WTC11 (cell line): ENCODE measurements at regions not wholly inside any gene's neighbourhood (a gene's known extent, or its start where the extent isn't known, plus 50 kb on each side); places are given as distances from the start of the nearest gene placed in this dataset.

ENCODE experiments used
- ATAC-seq: fragments of 200-7000 bp; cut with Tn5 transposase; 2 replicates; pipeline ENCODE4 v1.10.0; 2021; ENCODE audit warnings: mild to moderate bottlenecking, moderate library complexity
- CTCF ChIA-PET: fragments of 300-600 bp; sonication (Branson Sonifier 250); formaldehyde crosslinking; loops from one replicate; lab custom pipeline; 2021; ENCODE audit warnings: antibody characterized with exemption; lab: Charles Lee
- POLR2A ChIA-PET: fragments of 350-600 bp; sonication (Branson Sonifier 250); formaldehyde crosslinking; loops from one replicate; lab custom pipeline; 2021; ENCODE audit warnings: antibody characterized with exemption; lab: Charles Lee
- DNase-seq: peaks from one replicate; pipeline ENCODE4 v3.0.0; 2021; ENCODE audit warnings: low spot score
- H3K27ac Mint-ChIP-seq: 2 replicates; pipeline ENCODE4 v1.8.0; 2021; ENCODE audit warnings: mixed read lengths
- H3K27me3 Mint-ChIP-seq: 2 replicates; pipeline ENCODE4 v1.8.0; 2021; ENCODE audit warnings: low read depth, mild to moderate bottlenecking, moderate library complexity, mixed read lengths
- H3K36me3 Mint-ChIP-seq: 2 replicates; pipeline ENCODE4 v1.8.0; 2021; ENCODE audit warnings: mixed read lengths
- H3K4me1 Mint-ChIP-seq: 2 replicates; pipeline ENCODE4 v1.8.0; 2022; ENCODE audit warnings: mixed read lengths
- H3K4me3 Mint-ChIP-seq: 2 replicates; pipeline ENCODE4 v1.8.0; 2021; ENCODE audit warnings: mild to moderate bottlenecking, moderate library complexity, mixed read lengths
- H3K9me3 Mint-ChIP-seq: 2 replicates; pipeline ENCODE4 v1.8.0; 2021; ENCODE audit warnings: mixed read lengths
- AR ChIP-seq: fragments of 250-450 bp; sonication (Bioruptor Pico); IDR thresholded peaks from 2 replicates; pipeline ENCODE4 v1.9.0; 2021; ENCODE audit warnings: mild to moderate bottlenecking
- CREM ChIP-seq: sonication (generic); formaldehyde crosslinking; IDR thresholded peaks from 2 replicates; pipeline ENCODE4 v1.8.1; 2022; ENCODE audit warnings: mild to moderate bottlenecking, missing genetic modification reagents, moderate library complexity
- E2F4 ChIP-seq: sonication (generic); formaldehyde crosslinking; IDR thresholded peaks from 2 replicates; pipeline ENCODE4 v1.8.1; 2022; ENCODE audit warnings: low read depth, mild to moderate bottlenecking, moderate library complexity, missing genetic modification reagents, borderline replicate concordance
- E2F5 ChIP-seq: sonication (generic); formaldehyde crosslinking; IDR thresholded peaks from 2 replicates; pipeline ENCODE4 v1.8.1; 2022; ENCODE audit warnings: mild to moderate bottlenecking, moderate library complexity, missing genetic modification reagents
- EMX1 ChIP-seq: fragments of 250-450 bp; sonication (Bioruptor Pico); IDR thresholded peaks from 2 replicates; pipeline ENCODE4 v1.8.0; 2021; ENCODE audit warnings: mild to moderate bottlenecking
- FOXK1 ChIP-seq: sonication (generic); formaldehyde crosslinking; IDR thresholded peaks from 2 replicates; pipeline ENCODE4 v1.8.0; 2022; ENCODE audit warnings: mild to moderate bottlenecking, moderate library complexity, missing genetic modification reagents
- GRHL2 ChIP-seq: fragments of 250-450 bp; sonication (Bioruptor Pico); IDR thresholded peaks from 2 replicates; pipeline ENCODE4 v1.8.0; 2022; ENCODE audit warnings: mild to moderate bottlenecking, moderate library complexity; ENCODE audit not compliant: insufficient replicate concordance, severe bottlenecking
- HMGA2 ChIP-seq: fragments of 250-450 bp; sonication (Bioruptor Pico); IDR thresholded peaks from 2 replicates; pipeline ENCODE4 v1.4.0; 2021; ENCODE audit warnings: mild to moderate bottlenecking, moderate library complexity
- IRF1 ChIP-seq: sonication (generic); formaldehyde crosslinking; IDR thresholded peaks from 2 replicates; pipeline ENCODE4 v1.8.0; 2023; ENCODE audit warnings: missing genetic modification reagents
- NR2C2 ChIP-seq: sonication (generic); formaldehyde crosslinking; IDR thresholded peaks from 2 replicates; pipeline ENCODE4 v1.8.0; 2022; ENCODE audit warnings: mild to moderate bottlenecking, missing genetic modification reagents
- RORB ChIP-seq: fragments of 250-450 bp; sonication (Bioruptor Pico); IDR thresholded peaks from 2 replicates; pipeline ENCODE4 v1.9.0; 2021; ENCODE audit warnings: mild to moderate bottlenecking
- SMAD3 ChIP-seq: sonication (generic); formaldehyde crosslinking; IDR thresholded peaks from 2 replicates; pipeline ENCODE4 v1.8.0; 2022; ENCODE audit warnings: missing genetic modification reagents, mild to moderate bottlenecking, borderline replicate concordance
- SMAD4 ChIP-seq: sonication (generic); formaldehyde crosslinking; IDR thresholded peaks from 2 replicates; pipeline ENCODE4 v1.8.0; 2022; ENCODE audit warnings: mild to moderate bottlenecking, missing genetic modification reagents
- TEAD4 ChIP-seq: sonication (generic); formaldehyde crosslinking; IDR thresholded peaks from 2 replicates; pipeline ENCODE4 v1.8.0; 2022; ENCODE audit warnings: mild to moderate bottlenecking, missing genetic modification reagents
- ZNF263 ChIP-seq: sonication (generic); formaldehyde crosslinking; IDR thresholded peaks from 2 replicates; pipeline ENCODE4 v1.8.1; 2022; ENCODE audit warnings: low read depth, mild to moderate bottlenecking, moderate library complexity, missing genetic modification reagents
- ZNF396 ChIP-seq: fragments of 250-450 bp; sonication (Bioruptor Pico); IDR thresholded peaks from 2 replicates; pipeline ENCODE4 v1.8.0; 2021; ENCODE audit warnings: mild to moderate bottlenecking, moderate library complexity, borderline replicate concordance
- TF ChIP-seq, protein P1 (sequence below): sonication (generic); formaldehyde crosslinking; conservative IDR thresholded peaks from 2 replicates; pipeline ENCODE4 v1.8.1; 2022; ENCODE audit warnings: mild to moderate bottlenecking, missing genetic modification reagents
- TF ChIP-seq, protein P2 (sequence below): sonication (generic); formaldehyde crosslinking; IDR thresholded peaks from 2 replicates; pipeline ENCODE4 v1.8.1; 2022; ENCODE audit warnings: low read depth, missing genetic modification reagents, borderline replicate concordance
- TF ChIP-seq, protein P3 (sequence below): sonication (generic); formaldehyde crosslinking; IDR thresholded peaks from 2 replicates; pipeline ENCODE4 v1.8.1; 2023; ENCODE audit warnings: mild to moderate bottlenecking, missing genetic modification reagents
- TF ChIP-seq, protein P4 (sequence below): sonication (generic); formaldehyde crosslinking; IDR thresholded peaks from 2 replicates; pipeline ENCODE4 v1.8.0; 2022; ENCODE audit warnings: mild to moderate bottlenecking, missing genetic modification reagents
- TF ChIP-seq, protein P5 (sequence below): fragments of 250-450 bp; sonication (Bioruptor Pico); IDR thresholded peaks from 2 replicates; pipeline ENCODE4 v2.1.2; 2022; ENCODE audit warnings: mild to moderate bottlenecking, moderate library complexity
- TF ChIP-seq, protein P6 (sequence below): sonication (generic); formaldehyde crosslinking; IDR thresholded peaks from 2 replicates; pipeline ENCODE4 v1.8.1; 2023; ENCODE audit warnings: mild to moderate bottlenecking, missing genetic modification reagents, moderate library complexity

DNA sequence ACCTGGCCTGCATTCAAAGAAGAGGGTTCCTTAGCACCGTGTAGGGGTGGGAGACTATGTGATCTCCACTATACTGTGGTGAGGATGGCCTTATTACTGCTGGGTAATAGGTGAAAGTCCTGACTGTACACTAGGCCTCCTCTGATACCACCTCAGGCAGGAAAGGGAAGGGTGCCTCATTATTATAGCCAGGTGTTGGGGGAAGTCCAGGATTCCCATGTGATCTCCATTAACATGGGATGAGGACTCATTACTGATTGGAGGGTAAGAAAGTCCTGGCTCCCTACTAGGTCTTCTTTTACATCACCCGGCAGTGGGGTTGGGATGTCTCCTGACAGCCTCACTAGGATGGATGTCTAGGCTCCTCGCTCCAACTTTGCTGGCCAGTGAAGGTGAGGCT is 252.1 kb downstream of the LRIG3 start (continued):
- TF ChIP-seq, protein P1, sequence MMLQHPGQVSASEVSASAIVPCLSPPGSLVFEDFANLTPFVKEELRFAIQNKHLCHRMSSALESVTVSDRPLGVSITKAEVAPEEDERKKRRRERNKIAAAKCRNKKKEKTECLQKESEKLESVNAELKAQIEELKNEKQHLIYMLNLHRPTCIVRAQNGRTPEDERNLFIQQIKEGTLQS = no peak
- no peak for TF ChIP-seq SMAD3 (CRISPR knock-in tag)
- TF ChIP-seq FOXK1 (CRISPR knock-in tag) = no peak
- TF ChIP-seq, protein P2, sequence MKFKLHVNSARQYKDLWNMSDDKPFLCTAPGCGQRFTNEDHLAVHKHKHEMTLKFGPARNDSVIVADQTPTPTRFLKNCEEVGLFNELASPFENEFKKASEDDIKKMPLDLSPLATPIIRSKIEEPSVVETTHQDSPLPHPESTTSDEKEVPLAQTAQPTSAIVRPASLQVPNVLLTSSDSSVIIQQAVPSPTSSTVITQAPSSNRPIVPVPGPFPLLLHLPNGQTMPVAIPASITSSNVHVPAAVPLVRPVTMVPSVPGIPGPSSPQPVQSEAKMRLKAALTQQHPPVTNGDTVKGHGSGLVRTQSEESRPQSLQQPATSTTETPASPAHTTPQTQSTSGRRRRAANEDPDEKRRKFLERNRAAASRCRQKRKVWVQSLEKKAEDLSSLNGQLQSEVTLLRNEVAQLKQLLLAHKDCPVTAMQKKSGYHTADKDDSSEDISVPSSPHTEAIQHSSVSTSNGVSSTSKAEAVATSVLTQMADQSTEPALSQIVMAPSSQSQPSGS = no peak

DNA sequence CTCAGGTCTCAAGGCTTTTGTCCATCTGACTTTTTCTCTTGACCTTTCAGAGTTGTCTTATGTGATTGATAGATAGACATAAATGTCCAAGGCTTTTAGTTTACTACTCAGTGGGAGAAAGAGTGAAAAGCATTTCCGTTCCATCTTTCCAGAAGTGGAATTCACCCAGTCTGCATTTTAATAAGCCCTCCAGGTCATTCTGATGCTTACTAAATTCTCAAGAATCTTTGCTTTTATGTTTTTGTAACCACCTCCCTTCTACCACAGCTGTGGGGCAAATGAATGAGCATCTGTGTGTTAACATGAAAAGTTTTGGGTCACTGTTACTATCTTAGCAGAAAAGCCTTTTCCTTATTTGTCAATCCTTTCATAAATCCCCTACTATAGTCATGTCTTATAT is 251.4 kb downstream of the LRIG3 start:
- Mint-ChIP-seq H3K9me3 (no peaks in the 10 kb centered on the region), H3K4me1 (peaks cover 15% of the 10 kb centered on the region), H3K36me3 (no peaks in the 10 kb centered on the region), H3K4me3 (no peak overlapping the region), H3K27me3 (peaks cover 4% of the 10 kb centered on the region; the same call in 1 of the 2 replicates), H3K27ac (no peak overlapping the region)
- POLR2A ChIA-PET = no interaction called here
- no peak for ATAC-seq
- no peak for DNase-seq
- no peak for TF ChIP-seq GRHL2
- TF ChIP-seq E2F5 (CRISPR knock-in tag) = no peak
- TF ChIP-seq, protein P3, sequence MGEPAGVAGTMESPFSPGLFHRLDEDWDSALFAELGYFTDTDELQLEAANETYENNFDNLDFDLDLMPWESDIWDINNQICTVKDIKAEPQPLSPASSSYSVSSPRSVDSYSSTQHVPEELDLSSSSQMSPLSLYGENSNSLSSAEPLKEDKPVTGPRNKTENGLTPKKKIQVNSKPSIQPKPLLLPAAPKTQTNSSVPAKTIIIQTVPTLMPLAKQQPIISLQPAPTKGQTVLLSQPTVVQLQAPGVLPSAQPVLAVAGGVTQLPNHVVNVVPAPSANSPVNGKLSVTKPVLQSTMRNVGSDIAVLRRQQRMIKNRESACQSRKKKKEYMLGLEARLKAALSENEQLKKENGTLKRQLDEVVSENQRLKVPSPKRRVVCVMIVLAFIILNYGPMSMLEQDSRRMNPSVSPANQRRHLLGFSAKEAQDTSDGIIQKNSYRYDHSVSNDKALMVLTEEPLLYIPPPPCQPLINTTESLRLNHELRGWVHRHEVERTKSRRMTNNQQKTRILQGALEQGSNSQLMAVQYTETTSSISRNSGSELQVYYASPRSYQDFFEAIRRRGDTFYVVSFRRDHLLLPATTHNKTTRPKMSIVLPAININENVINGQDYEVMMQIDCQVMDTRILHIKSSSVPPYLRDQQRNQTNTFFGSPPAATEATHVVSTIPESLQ (CRISPR knock-in tag) = no peak
- TF ChIP-seq, protein P4, sequence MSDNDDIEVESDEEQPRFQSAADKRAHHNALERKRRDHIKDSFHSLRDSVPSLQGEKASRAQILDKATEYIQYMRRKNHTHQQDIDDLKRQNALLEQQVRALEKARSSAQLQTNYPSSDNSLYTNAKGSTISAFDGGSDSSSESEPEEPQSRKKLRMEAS (CRISPR knock-in tag) = no peak
- TF ChIP-seq, protein P5, sequence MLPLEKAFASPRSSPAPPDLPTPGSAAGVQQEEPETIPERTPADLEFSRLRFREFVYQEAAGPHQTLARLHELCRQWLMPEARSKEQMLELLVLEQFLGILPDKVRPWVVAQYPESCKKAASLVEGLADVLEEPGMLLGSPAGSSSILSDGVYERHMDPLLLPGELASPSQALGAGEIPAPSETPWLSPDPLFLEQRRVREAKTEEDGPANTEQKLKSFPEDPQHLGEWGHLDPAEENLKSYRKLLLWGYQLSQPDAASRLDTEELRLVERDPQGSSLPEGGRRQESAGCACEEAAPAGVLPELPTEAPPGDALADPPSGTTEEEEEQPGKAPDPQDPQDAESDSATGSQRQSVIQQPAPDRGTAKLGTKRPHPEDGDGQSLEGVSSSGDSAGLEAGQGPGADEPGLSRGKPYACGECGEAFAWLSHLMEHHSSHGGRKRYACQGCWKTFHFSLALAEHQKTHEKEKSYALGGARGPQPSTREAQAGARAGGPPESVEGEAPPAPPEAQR (CRISPR knock-in tag) = no peak
- no peak for TF ChIP-seq AR (CRISPR knock-in tag)
- no peak for TF ChIP-seq ZNF396 (CRISPR knock-in tag)
- no peak for TF ChIP-seq IRF1
- TF ChIP-seq EMX1 (CRISPR knock-in tag) = no peak
- CTCF ChIA-PET = no interaction called here

- CTCF ChIA-PET = no interaction called here
- TF ChIP-seq, protein P6, sequence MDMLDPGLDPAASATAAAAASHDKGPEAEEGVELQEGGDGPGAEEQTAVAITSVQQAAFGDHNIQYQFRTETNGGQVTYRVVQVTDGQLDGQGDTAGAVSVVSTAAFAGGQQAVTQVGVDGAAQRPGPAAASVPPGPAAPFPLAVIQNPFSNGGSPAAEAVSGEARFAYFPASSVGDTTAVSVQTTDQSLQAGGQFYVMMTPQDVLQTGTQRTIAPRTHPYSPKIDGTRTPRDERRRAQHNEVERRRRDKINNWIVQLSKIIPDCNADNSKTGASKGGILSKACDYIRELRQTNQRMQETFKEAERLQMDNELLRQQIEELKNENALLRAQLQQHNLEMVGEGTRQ (CRISPR knock-in tag) = no peak
- TF ChIP-seq CREM (CRISPR knock-in tag) = no peak
- no peak for TF ChIP-seq NR2C2 (CRISPR knock-in tag)
- TF ChIP-seq EMX1 (CRISPR knock-in tag) = no peak
- no peak for TF ChIP-seq HMGA2
- TF ChIP-seq GRHL2 = no peak
- TF ChIP-seq E2F4 (CRISPR knock-in tag) = no peak
- TF ChIP-seq RORB (CRISPR knock-in tag) = no peak
- no peak for TF ChIP-seq ZNF263 (CRISPR knock-in tag)
- no peak for TF ChIP-seq SMAD4
- no peak for TF ChIP-seq SMAD3 (CRISPR knock-in tag)
- no peak for TF ChIP-seq TEAD4 (CRISPR knock-in tag)
- ATAC-seq = peak; percentile 86
- H3K4me3 Mint-ChIP-seq = no peak overlapping the region
- peaks cover 15% of the 10 kb centered on the region for H3K4me1 Mint-ChIP-seq
- no peaks in the 10 kb centered on the region for H3K9me3 Mint-ChIP-seq
- no peak overlapping the region for H3K27ac Mint-ChIP-seq
- no peak for DNase-seq
- peaks cover 4% of the 10 kb centered on the region; the same call in 1 of the 2 replicates for H3K27me3 Mint-ChIP-seq
- POLR2A ChIA-PET = no interaction called here
- no peaks in the 10 kb centered on the region for H3K36me3 Mint-ChIP-seq
These were observed 249.7 kb downstream of the LRIG3 start for GRCh38 chr12:58670623-58671022.
